NCI-H82 treated with DMSO at 0.1 percent for 48 hours (cell line): ENCODE measurements at regions not wholly inside any gene's neighbourhood (a gene's known extent, or its start where the extent isn't known, plus 50 kb on each side); places are given as distances from the start of the nearest gene placed in this dataset.
A peak's percentile ranks its signal among the peaks of the same experiment; 100 is the strongest.
"Not testable (repeated sequence)": the region's sequence is repeated elsewhere in the genome, so short reads cannot be mapped to it uniquely, and the experiment has no call there.

ENCODE experiments used
- DNase-seq: peaks from one replicate; lab custom pipeline; 2025; ENCODE audit not compliant: unreplicated experiment; lab: John Stamatoyannopoulos, UW

DNA sequence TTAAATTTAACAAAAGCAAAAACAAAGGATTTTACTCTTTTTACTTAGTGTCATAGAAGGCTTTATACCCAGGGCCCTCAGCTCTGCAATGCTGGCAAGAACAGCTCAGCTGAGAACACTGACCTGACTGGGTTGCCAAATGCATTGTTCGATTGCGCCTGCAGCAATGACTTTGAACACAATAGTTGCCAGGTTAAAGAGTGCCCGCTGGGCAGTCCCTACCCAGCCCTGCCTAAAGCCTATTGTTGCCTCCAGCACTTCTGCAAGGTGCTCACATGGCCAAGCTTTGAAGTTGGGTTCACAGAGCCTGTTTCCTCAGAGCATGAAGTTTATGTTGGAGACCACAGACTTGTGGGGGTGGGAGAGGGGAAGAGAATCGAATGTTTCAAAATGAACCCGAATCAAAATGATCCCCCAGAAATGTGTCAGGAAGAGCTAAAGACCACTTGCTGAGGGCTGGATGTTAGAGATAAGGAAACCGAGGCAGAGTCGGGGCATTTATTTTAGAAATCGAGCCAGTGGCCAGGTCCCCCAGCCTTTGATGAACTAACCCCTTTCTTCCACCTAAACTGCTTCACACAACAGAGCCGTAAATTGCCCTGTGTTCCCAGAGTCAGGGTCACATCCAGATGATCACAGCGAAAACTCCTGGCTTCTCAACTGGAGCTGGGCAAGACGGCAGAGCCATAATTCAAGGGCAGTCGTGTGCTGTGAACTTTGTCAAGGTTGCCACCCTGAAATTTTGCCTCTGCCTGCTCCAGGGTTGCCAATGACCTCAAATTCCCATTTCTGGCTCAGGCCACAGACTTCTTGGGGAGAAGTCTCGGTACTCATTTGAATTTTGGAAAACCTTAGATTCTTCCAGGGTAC, 55.0 kb downstream of the FOXA2 start:
- no peak for DNase-seq

- no peak for DNase-seq
These were observed 57.8 kb downstream of the FOXA2 start for GRCh38 chr20:22526512-22527012.

GRCh38 chr20:22525821-22526220, 58.6 kb downstream of the FOXA2 start:
- no peak for DNase-seq

DNA sequence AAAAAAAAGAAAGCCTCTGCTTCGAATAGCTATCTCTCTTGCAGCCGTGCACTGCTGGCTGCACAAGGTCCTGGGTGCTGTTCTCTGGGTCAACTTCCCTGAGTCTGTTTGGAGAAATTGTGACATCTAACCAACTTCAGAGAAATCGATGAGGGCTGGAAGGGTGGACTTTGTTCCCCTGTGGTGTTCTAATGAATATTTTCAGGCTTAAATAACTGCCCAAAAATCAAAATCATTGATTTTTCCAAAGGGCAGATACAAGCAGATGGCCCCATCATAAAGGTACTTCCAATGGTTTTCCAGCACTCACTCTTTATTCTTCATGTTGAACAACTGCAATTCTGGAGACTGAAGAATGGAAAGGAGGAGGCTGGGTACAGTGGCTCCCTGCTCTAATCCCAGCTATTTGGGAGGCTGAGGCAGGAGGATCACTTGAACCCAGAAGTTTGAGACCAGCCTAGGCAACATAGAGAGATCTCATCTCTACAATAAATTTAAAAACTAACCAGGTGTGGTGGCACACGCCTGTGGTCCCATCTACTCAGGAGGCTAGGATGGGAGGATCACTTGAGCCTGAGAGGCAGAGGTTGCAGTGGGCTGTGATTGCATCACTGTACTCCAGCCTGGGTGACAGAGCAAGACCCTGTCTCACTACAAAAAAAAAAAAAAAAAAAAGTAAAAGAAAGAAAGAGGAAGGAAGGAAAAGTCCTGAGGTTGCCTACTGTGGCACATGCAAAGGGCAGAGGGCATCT, 59.1 kb downstream of the FOXA2 start:
- no peak for DNase-seq

DNA sequence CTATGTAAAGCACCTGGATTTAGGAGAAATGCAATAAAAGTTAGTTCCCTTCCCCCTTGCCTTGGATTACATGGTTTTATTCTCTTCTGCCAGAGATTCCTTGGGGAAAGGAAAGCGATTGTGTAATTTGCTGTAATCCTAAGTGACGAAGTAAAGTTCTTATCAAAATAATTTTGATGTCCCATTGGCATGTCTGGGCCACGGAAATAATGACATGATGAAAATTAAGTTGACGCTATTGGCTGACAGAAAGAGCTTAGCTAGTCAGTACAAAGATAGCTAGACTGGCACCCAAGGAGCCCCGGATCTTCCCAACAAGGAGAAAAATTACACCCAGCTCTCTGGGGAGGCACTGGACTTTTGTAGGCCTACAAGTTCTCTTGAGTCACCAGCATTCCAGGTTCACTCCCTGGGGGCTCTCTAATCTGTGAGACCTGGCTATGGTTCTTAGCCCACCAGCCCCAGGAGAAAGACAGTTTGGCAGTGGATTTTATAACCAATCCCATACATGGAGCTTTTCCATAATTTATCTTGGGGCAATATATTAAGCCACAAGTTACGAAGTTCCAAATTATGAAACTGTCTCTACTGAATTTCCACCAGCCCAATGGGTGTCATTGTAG, 59.9 kb downstream of the FOXA2 start:
- DNase-seq, result no peak

GRCh38 chr20:22523499-22524392, 60.6 kb downstream of the FOXA2 start:
- DNase-seq, result peak; percentile 56

- no peak for DNase-seq
These were observed 61.3 kb downstream of the FOXA2 start for GRCh38 chr20:22523128-22523498.

GRCh38 chr20:22522701-22523100, 61.7 kb downstream of the FOXA2 start:
- DNase-seq, result no peak

- DNase-seq, result not testable (repeated sequence)
These were observed 62.4 kb downstream of the FOXA2 start for GRCh38 chr20:22521940-22522339.

GRCh38 chr20:22520381-22520780, 64.0 kb downstream of the FOXA2 start:
- DNase-seq, result no peak

- DNase-seq, result no peak
These were observed 69.1 kb downstream of the FOXA2 start for GRCh38 chr20:22515264-22515663.

DNA sequence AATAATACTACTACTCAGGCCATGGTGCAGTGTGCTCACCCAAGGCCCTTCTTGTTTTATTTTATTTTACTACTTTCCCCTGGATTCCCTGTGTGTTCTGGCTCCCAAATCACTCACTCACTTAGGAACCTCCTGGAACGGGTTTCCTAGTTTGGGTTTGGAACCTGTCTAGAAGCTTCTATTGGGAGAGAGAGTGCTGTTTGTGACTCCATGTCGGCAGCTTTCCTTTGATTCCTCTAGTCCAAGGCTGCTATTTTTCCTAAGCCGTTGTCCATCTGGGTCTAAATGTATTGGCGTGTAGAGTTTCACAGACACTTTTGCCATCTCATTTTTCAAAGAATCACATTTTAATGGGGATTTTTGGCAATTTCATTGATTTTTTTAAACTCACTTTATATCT, 70.8 kb downstream of the FOXA2 start:
- DNase-seq, result no peak

- no peak for DNase-seq
These were observed 71.4 kb downstream of the FOXA2 start for GRCh38 chr20:22512911-22513489.

GRCh38 chr20:22511943-22512910, 72.1 kb downstream of the FOXA2 start:
- no peak for DNase-seq

DNA sequence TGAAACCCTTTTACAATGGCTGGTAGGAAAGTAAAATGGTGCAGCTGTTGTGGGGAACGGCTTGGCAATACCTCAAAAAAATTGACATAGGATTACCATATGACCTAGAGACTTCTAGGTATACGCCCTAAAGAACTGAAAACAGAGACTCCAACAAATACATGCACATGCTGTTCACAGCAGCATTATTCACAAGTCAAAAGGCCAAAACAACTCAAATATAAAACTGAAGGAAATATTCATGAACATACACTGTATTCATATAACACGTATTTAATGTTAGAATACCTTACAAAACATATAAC, 74.6 kb downstream of the FOXA2 start:
- DNase-seq, result no peak

DNA sequence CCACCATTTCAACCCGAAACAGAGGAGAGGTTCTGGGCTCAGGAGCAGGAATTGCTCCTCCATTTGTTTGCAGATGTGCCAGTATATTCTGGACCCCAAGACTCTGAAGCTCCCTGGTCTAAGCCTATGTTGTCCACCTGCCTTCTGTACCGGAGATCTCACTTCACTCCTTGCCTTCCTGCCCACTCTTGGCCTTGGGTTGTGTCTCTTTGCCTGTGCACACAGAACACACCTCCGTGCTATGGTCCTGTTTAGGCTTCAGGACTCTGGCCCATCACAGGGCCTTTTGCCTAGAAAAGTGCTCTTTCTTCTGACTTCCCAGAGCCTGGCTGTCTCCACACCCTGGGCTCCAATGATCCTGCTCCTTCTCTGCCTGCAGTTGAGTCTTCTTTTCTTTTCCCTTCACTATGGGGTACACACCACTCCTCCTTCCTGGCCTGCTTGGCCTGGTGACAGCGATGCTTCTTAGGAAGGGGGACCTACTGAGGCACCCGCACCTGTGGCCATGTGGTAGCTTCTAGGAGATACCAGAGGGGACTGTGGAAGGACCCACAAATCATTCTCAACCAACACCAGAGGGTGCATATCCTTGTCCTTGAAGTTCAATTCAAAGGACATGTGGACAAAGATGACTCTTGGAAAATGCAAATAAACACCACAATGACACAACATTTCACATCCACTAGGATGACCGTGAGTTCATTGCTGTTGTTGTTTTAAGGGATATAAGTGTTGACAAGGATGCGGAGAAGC, 75.1 kb downstream of the FOXA2 start:
- no peak for DNase-seq

DNA sequence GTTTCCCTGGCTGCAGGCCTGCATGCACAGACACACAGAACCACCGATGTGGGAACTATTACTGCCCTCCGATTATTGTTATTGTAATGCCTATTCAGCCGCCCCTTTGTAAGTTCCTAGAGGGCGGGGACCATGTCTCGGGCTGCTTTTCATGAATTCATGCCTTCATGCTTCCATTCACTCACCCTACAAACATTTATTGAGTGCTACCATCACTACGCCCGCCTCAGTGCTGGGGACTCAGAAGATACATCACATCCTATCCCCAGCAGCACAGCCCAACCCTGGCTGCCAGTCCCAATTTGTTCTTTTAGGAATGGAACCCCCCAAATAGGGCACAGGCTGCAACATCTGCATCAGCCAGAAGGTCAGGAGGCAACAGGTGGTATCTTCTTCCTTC, 75.9 kb downstream of the FOXA2 start:
- DNase-seq, result no peak

DNA sequence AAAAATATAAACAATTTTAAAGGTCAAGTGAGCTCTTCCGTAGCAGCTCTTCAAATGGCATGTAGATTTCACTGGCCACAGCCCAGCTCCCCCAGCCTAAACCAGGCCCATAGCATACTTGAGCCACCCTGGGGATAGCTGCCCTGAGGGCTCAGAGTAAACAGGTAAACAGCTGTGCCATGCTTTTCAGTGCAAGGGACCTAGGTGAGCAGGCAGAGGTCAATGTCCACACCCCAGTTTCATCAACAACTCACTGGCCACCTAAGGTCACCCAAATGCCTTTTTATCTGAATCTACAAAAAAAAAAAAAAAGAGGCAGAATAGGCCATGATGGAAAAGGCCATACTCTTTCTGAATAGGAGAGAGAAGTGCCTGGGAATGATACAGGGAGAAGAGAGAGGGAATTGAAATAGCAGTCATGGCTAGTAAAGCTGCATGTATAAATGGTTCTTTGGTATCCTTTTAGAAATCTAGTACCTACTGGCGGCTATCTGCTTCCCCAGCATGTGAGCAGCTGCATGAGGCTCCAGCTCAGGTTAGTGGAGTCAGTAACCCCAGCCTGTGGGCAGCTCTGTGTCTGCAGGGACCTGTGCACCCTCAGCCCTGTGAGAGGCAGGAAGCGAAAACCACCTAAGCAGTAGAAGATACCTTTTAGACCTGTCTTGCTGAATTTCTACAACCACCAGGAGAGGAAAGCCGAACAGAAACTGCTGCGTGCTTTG, 77.0 kb downstream of the FOXA2 start:
- DNase-seq, result no peak
